ENCODE measurements at regions not wholly inside any gene's neighbourhood (a gene's known extent, or its start where the extent isn't known, plus 50 kb on each side); places are given as distances from the start of the nearest gene placed in this dataset.

DNA sequence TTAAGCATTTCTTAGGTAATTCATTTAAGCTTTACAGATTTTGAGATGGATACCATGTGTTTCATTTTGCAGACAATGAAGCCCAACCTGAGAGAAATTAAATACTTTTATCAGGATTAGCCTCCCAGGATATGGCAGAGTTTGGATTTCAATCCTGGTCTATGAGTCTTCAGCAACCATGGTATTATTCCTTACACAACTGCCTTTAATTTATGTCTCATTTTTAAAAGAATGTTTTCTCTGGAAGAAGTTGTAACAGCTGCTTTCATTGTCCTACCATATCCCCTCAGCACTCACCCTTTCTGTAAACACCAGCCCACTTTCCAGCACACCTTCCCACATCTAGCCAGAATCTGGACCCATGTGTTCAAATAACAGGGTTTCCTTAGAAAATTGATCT is 863.7 kb upstream of the VRK2 start:
- no peak for TF ChIP-seq EZH2phosphoT487 (IDR thresholded peaks at IDR 0.05; ENCODE audit: borderline replicate concordance)
- TF ChIP-seq CTCF (conservative IDR thresholded peaks at IDR 0.05; ENCODE audit: low read length), result no peak

DNA sequence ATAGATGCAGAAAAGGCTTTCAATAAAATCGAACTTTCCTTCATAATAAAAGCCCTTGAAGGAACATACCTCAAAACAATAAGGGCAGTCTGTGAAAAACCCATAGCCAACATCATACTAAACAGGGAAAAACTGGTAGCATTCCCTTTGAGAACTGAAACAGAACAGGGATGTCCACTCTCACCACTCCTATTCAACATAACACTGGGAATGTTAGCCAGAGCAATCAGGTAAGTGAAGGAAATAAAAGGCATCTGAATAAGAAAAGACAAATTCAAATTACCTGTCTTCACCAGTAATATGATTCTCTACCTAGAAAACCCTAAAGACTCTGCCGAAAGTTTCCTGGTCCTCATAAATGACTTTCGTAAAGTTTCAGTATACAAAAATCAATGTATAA is 861.0 kb upstream of the VRK2 start:
- Histone ChIP-seq H3F3A (ENCODE audit: low read depth) (no peaks in the 10 kb centered on the region), H4K20me1 (ENCODE audit: insufficient read depth, low read length, poor library complexity, severe bottlenecking) (no peaks in the 10 kb centered on the region), H3K36me3 (ENCODE audit: insufficient read depth, low read length) (no peaks in the 10 kb centered on the region), H3K9me3 (ENCODE audit: insufficient read depth, low read depth, low read length) (no peaks in the 10 kb centered on the region), H3K9ac (ENCODE audit: low read depth, low read length, poor library complexity, severe bottlenecking) (no peak overlapping the region), H3K4me3 (ENCODE audit: low read length, poor library complexity, severe bottlenecking) (no peak overlapping the region), H2AFZ (ENCODE audit: low read length) (no peak overlapping the region), H3K27me3 (ENCODE audit: insufficient read depth, low read length, poor library complexity, severe bottlenecking) (no peaks in the 10 kb centered on the region), H3K79me2 (ENCODE audit: insufficient read depth, low read length) (no peaks in the 10 kb centered on the region), H3K9me2 (replicated peaks; ENCODE audit: low read depth, low read length) (no peaks in the 10 kb centered on the region), H3K4me2 (ENCODE audit: low read depth, low read length, poor library complexity, severe bottlenecking) (no peak overlapping the region), H3K4me1 (ENCODE audit: insufficient read depth, low read length, poor library complexity, severe bottlenecking) (no peaks in the 10 kb centered on the region)
- TF ChIP-seq CTCF (conservative IDR thresholded peaks at IDR 0.05; ENCODE audit: low read length) (no peak), EZH2phosphoT487 (IDR thresholded peaks at IDR 0.05; ENCODE audit: borderline replicate concordance) (no peak)

More for the DNA sequence above, 863.7 kb upstream of the VRK2 start:
- H2AFZ ChIP-seq (ENCODE audit: low read length), result no peak overlapping the region
- H3K27me3 ChIP-seq (ENCODE audit: insufficient read depth, low read length, poor library complexity, severe bottlenecking), result no peaks in the 10 kb centered on the region
- no peaks in the 10 kb centered on the region for H3K79me2 ChIP-seq (ENCODE audit: insufficient read depth, low read length)
- H3F3A ChIP-seq (ENCODE audit: low read depth), result no peaks in the 10 kb centered on the region
- no peak overlapping the region for H3K9ac ChIP-seq (ENCODE audit: low read depth, low read length, poor library complexity, severe bottlenecking)
- no peaks in the 10 kb centered on the region for H3K4me1 ChIP-seq (ENCODE audit: insufficient read depth, low read length, poor library complexity, severe bottlenecking)
- H3K36me3 ChIP-seq (ENCODE audit: insufficient read depth, low read length), result no peaks in the 10 kb centered on the region
- H3K9me2 ChIP-seq (replicated peaks; ENCODE audit: low read depth, low read length), result no peaks in the 10 kb centered on the region
- no peak overlapping the region for H3K4me3 ChIP-seq (ENCODE audit: low read length, poor library complexity, severe bottlenecking)
- H3K9me3 ChIP-seq (ENCODE audit: insufficient read depth, low read depth, low read length), result no peaks in the 10 kb centered on the region
- H4K20me1 ChIP-seq (ENCODE audit: insufficient read depth, low read length, poor library complexity, severe bottlenecking), result no peaks in the 10 kb centered on the region
- H3K4me2 ChIP-seq (ENCODE audit: low read depth, low read length, poor library complexity, severe bottlenecking), result no peak overlapping the region

GRCh38 chr2:57190007-57190406 is 856.6 kb upstream of the VRK2 start:
- no peak for TF ChIP-seq EZH2phosphoT487 (IDR thresholded peaks at IDR 0.05; ENCODE audit: borderline replicate concordance)
- no peak for TF ChIP-seq CTCF (conservative IDR thresholded peaks at IDR 0.05; ENCODE audit: low read length)
- Histone ChIP-seq H3F3A (ENCODE audit: low read depth) (no peaks in the 10 kb centered on the region), H3K4me2 (ENCODE audit: low read depth, low read length, poor library complexity, severe bottlenecking) (no peak overlapping the region), H2AFZ (ENCODE audit: low read length) (no peak overlapping the region), H3K4me3 (ENCODE audit: low read length, poor library complexity, severe bottlenecking) (no peak overlapping the region), H3K9ac (ENCODE audit: low read depth, low read length, poor library complexity, severe bottlenecking) (no peak overlapping the region), H3K4me1 (ENCODE audit: insufficient read depth, low read length, poor library complexity, severe bottlenecking) (no peaks in the 10 kb centered on the region), H3K79me2 (ENCODE audit: insufficient read depth, low read length) (no peaks in the 10 kb centered on the region), H4K20me1 (ENCODE audit: insufficient read depth, low read length, poor library complexity, severe bottlenecking) (no peaks in the 10 kb centered on the region), H3K27me3 (ENCODE audit: insufficient read depth, low read length, poor library complexity, severe bottlenecking) (no peaks in the 10 kb centered on the region), H3K9me3 (ENCODE audit: insufficient read depth, low read depth, low read length) (no peaks in the 10 kb centered on the region), H3K36me3 (ENCODE audit: insufficient read depth, low read length) (no peaks in the 10 kb centered on the region), H3K9me2 (replicated peaks; ENCODE audit: low read depth, low read length) (no peaks in the 10 kb centered on the region)
